ENCODE measurements at regions not wholly inside any gene's neighbourhood (a gene's known extent, or its start where the extent isn't known, plus 50 kb on each side); places are given as distances from the start of the nearest gene placed in this dataset.
"Not testable (repeated sequence)": the region's sequence is repeated elsewhere in the genome, so short reads cannot be mapped to it uniquely, and the experiment has no call there.

DNA sequence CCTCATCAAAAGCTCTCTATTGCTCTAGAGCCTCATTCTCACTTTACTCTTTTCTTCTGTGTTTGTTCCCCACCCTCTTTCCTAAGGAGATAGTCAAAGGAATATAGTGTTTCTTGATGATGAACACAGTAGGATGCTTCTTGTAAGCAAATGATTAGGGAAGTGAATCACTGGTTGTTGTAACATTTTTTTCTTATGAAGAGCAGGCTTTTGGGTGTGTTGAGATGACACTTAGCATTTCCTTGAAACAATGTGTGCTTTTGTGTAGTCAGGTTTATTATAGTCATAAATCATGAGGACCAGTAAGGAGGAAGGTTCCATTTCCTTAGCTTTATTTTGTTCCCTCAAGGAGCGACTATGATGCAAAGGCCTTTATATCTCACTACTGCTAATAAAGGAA, 1991.3 kb upstream of the C9orf72 start:
- Histone ChIP-seq H3K27me3 (ENCODE audit: low read depth) (no peaks in the 10 kb centered on the region), H3K4me1 (no peaks in the 10 kb centered on the region), H3K9me3 (no peaks in the 10 kb centered on the region), H3K4me3 (no peak overlapping the region), H3K36me3 (replicated peaks) (no peaks in the 10 kb centered on the region)
- in situ Hi-C loops (cut with MboI; ENCODE audit: low sequenced_read_pairs), result no loop called here
- no peak for DNase-seq (ENCODE audit: low spot score in 2 of 2)

GRCh38 chr9:29575219-29575618, 2001.9 kb upstream of the C9orf72 start:
- Histone ChIP-seq H3K27me3 (ENCODE audit: low read depth) (no peaks in the 10 kb centered on the region), H3K9me3 (no peaks in the 10 kb centered on the region), H3K4me3 (no peak overlapping the region), H3K36me3 (replicated peaks) (no peaks in the 10 kb centered on the region), H3K4me1 (no peaks in the 10 kb centered on the region)
- no peak for DNase-seq (ENCODE audit: low spot score in 2 of 2)
- in situ Hi-C loops (cut with MboI; ENCODE audit: low sequenced_read_pairs), result no loop called here

DNA sequence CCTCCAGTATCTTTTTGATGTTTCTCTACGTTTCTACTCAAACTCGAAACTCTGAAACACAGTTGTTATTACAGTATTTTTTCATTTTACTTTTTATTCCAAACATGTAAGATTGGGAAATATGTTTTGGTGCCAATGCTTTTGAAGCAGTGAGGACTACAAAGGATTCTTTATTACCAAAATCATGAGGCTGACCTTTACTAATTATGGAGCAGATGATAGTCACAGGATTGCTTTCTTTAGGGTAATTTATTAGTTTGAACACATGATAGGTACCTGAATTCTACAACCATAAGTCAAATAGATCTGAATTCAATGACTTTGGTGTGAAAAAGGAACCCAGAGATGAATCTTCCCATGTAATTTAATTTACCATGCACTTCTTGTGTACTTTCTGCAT, 2015.1 kb upstream of the C9orf72 start:
- DNase-seq (ENCODE audit: low spot score in 2 of 2), result no peak
- H3K27me3 ChIP-seq (ENCODE audit: low read depth), result no peaks in the 10 kb centered on the region

DNA sequence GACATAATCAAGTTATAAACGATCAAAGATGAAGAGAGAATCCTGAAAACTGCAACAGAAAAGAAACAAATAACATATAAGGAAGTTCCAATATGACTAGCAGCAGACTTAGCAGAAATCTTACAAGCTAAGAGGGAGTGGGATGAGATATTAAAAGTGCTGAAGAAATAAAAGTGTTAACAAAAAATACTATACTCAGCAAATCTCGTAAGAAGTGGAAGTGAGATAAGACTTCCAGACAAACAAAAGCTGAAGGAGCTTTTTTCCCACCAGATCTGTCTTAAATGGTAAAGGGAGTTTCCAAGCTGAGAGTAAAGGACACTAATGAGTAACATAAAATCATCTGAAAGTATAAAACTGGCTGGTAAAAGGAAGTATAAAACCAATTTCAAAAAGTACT, 2036.0 kb upstream of the C9orf72 start:
- DNase-seq (ENCODE audit: low spot score in 2 of 2), result no peak
- Histone ChIP-seq H3K27me3 (ENCODE audit: low read depth) (no peaks in the 10 kb centered on the region), H3K9me3 (no peaks in the 10 kb centered on the region), H3K4me1 (no peaks in the 10 kb centered on the region), H3K36me3 (replicated peaks) (no peaks in the 10 kb centered on the region), H3K4me3 (no peak overlapping the region)
- in situ Hi-C loops (cut with MboI; ENCODE audit: low sequenced_read_pairs), result no loop called here

More for the DNA sequence above, 2015.1 kb upstream of the C9orf72 start:
- H3K4me3 ChIP-seq, result no peak overlapping the region
- H3K9me3 ChIP-seq, result no peaks in the 10 kb centered on the region
- in situ Hi-C loops (cut with MboI; ENCODE audit: low sequenced_read_pairs), result no loop called here
- H3K4me1 ChIP-seq, result 0 out of 2 replicates have a peak, but pooled peaks cover 2% of the 10 kb centered on the region
- no peaks in the 10 kb centered on the region for H3K36me3 ChIP-seq (replicated peaks)

DNA sequence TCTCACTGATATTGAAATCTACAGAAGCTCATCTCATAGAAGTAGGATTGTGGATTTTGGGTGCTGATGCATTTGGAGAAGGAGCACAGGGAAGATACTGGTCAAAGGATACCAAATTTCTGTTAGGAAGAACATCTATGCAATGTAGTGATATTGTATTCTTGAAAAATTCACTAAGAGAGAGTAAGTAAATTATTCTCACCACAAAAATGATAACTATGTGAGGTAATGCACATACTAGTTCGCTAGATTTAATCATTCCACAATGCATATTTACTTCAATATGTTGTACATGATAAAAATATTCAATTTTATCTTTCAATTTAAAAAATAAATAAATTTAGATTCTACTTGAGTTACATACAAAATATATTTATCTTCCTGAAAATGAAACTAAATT, 2040.5 kb upstream of the C9orf72 start:
- in situ Hi-C loops (cut with MboI; ENCODE audit: low sequenced_read_pairs), result no loop called here
- Histone ChIP-seq H3K36me3 (replicated peaks) (no peaks in the 10 kb centered on the region), H3K9me3 (no peaks in the 10 kb centered on the region), H3K27me3 (ENCODE audit: low read depth) (no peaks in the 10 kb centered on the region), H3K4me3 (no peak overlapping the region), H3K4me1 (peaks cover 9% of the 10 kb centered on the region; the same call in 1 of the 2 replicates)
- DNase-seq (ENCODE audit: low spot score in 2 of 2), result no peak

- Histone ChIP-seq H3K4me3 (no peak overlapping the region), H3K4me1 (peaks cover 9% of the 10 kb centered on the region; the same call in 1 of the 2 replicates), H3K36me3 (replicated peaks) (no peaks in the 10 kb centered on the region), H3K27me3 (ENCODE audit: low read depth) (no peaks in the 10 kb centered on the region), H3K9me3 (no peaks in the 10 kb centered on the region)
- DNase-seq (ENCODE audit: low spot score in 2 of 2), result peak in 1 of 2 experiments; percentile 52
- in situ Hi-C loops (cut with MboI; ENCODE audit: low sequenced_read_pairs), result no loop called here
These were observed 2043.6 kb upstream of the C9orf72 start for GRCh38 chr9:29616844-29617243.

DNA sequence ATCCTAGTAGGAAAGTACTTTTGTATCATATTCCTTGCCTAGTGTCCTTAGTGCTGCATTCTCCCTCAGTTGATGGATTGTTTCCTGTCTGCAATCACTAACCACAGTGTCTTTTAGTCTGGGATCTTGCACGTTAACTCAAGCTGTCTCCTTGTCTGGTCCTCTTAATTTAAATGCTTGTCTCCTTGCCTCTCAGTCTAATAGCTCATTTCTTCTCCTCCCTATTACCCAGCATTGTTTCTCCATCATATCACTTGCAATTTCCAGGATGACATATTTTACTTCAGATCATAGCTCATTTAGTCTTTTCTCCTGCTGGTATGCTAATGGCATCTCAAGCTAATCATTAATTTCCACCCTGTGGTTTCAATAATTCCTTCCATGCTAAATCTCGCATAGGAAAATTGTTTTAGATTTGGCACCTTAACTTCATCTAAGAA, 2052.0 kb upstream of the C9orf72 start:
- in situ Hi-C loops (cut with MboI; ENCODE audit: low sequenced_read_pairs), result no loop called here
- no peaks in the 10 kb centered on the region for H3K27me3 ChIP-seq (ENCODE audit: low read depth)
- no peak overlapping the region for H3K4me3 ChIP-seq
- H3K9me3 ChIP-seq, result no peaks in the 10 kb centered on the region
- H3K4me1 ChIP-seq, result no peaks in the 10 kb centered on the region
- no peak for DNase-seq (ENCODE audit: low spot score in 2 of 2)
- no peaks in the 10 kb centered on the region for H3K36me3 ChIP-seq (replicated peaks)

DNA sequence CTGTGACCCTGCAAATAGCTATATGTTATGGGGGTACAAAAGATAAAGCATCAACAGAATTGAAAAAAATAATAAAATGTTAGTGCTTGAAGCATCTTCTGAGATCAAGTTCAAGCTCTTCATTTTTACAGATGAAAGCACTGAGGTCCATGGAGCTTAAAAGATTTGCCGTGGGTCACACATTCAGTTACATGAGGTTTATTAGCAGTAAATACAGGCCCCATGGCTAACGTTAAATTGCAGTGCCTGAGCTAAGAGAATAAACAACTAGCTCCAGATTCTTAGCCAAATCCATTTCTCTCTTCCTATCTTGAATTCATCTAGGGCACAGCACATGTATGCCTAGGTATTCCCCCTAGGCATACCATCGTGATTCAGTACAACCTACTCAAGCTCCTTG, 2052.7 kb upstream of the C9orf72 start:
- DNase-seq (ENCODE audit: low spot score in 2 of 2), result no peak
- Histone ChIP-seq H3K9me3 (no peaks in the 10 kb centered on the region), H3K36me3 (replicated peaks) (no peaks in the 10 kb centered on the region), H3K4me3 (no peak overlapping the region), H3K4me1 (no peaks in the 10 kb centered on the region), H3K27me3 (ENCODE audit: low read depth) (no peaks in the 10 kb centered on the region)
- in situ Hi-C loops (cut with MboI; ENCODE audit: low sequenced_read_pairs), result no loop called here

- in situ Hi-C loops (cut with MboI; ENCODE audit: low sequenced_read_pairs); H3K36me3 ChIP-seq (replicated peaks): not testable (repeated sequence)
These were observed 2055.6 kb upstream of the C9orf72 start for GRCh38 chr9:29628856-29629255.

DNA sequence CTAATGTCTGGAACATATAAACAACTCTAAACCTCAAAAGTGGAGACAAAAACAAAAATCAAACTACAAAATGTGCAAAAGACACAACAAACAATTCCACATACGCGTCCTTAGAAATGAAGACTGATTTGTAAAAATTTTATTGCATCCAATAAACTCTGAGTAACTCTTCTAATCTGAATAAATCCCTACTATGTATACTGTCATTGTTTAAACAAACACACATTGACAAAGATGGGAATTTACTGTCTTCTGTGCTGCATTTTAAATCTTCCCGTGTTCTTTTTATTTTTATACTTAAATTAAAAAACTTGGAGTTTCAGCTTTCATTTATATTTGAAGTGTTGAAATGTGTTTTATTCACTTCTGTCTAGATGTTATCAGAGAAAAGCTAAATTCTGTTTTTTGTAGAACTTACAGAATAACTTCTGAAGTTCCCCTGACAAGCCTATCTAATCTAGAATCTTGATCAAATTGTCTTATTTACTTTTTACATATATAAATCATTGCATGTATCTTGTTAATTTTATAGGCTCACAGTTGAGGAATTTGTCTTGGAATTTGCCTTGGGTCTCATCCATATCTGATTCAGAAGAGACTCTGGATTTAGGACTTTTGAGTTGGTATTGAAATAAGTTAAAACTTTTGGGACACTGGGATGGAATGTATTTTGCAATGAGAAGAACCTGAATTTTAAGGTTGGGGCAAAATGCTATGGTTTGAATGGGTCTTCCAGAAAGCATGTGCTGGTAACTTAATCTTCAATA, 2064.4 kb upstream of the C9orf72 start:
- in situ Hi-C loops (cut with MboI; ENCODE audit: low sequenced_read_pairs), result no loop called here

More at GRCh38 chr9:29628856-29629255, 2055.6 kb upstream of the C9orf72 start:
- not testable (repeated sequence) for DNase-seq (ENCODE audit: low spot score in 2 of 2); H3K27me3 ChIP-seq (ENCODE audit: low read depth); H3K9me3 ChIP-seq; H3K4me3 ChIP-seq; H3K4me1 ChIP-seq

DNA sequence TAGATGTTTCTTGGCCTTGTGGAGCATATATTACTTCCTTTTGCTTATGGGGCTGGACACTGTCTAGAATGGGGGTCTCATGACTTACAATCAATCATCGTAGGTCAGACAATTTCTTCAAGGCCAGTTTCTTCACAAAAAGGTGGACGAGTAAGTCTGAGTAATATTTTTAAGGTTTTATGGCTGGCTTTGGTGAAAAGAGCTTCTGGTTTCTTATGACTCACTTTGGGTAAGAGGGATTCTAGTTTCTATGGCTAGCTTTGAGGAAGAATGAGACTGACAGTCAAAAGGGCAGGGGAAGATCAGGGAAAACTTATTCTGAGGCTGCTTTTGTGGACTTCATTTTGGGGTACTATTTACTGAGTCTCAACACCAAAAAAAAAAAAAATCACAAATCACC, 2067.2 kb upstream of the C9orf72 start:
- DNase-seq (ENCODE audit: low spot score in 2 of 2), result no peak
- no peaks in the 10 kb centered on the region for H3K4me1 ChIP-seq
- in situ Hi-C loops (cut with MboI; ENCODE audit: low sequenced_read_pairs), result no loop called here

More for the DNA sequence above, 2064.4 kb upstream of the C9orf72 start:
- no peak for DNase-seq (ENCODE audit: low spot score in 2 of 2)
- Histone ChIP-seq H3K4me1 (no peaks in the 10 kb centered on the region), H3K36me3 (replicated peaks) (no peaks in the 10 kb centered on the region), H3K4me3 (no peak overlapping the region), H3K27me3 (ENCODE audit: low read depth) (no peaks in the 10 kb centered on the region), H3K9me3 (no peaks in the 10 kb centered on the region)

DNA sequence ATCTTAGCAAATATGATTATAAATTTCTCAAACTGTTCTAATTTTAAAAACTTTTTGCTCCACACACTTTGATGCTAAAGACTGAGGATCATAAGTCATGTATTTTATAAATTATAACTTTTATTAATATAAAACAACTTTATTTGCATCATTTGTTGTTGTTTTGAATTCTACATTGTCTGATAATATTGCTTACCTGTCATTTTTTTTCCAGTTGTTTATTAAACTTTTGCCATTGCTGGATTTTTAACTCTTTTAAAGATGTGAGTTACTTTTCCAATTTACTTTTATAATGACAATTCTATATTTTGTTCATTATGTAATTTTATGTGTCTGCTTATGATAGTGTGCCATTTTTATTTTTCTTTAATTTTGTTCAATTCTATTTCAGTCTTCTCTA, 2071.2 kb upstream of the C9orf72 start:
- in situ Hi-C loops (cut with MboI; ENCODE audit: low sequenced_read_pairs), result no loop called here
- no peaks in the 10 kb centered on the region for H3K9me3 ChIP-seq
- DNase-seq (ENCODE audit: low spot score in 2 of 2), result no peak
- no peaks in the 10 kb centered on the region for H3K4me1 ChIP-seq
- no peaks in the 10 kb centered on the region for H3K36me3 ChIP-seq (replicated peaks)
- H3K4me3 ChIP-seq, result no peak overlapping the region
- no peaks in the 10 kb centered on the region for H3K27me3 ChIP-seq (ENCODE audit: low read depth)

More for the DNA sequence above, 2067.2 kb upstream of the C9orf72 start:
- H3K36me3 ChIP-seq (replicated peaks), result no peaks in the 10 kb centered on the region
- H3K4me3 ChIP-seq, result no peak overlapping the region
- no peaks in the 10 kb centered on the region for H3K9me3 ChIP-seq
- H3K27me3 ChIP-seq (ENCODE audit: low read depth), result no peaks in the 10 kb centered on the region

- no peak for DNase-seq (ENCODE audit: low spot score in 2 of 2)
- no peaks in the 10 kb centered on the region for H3K4me1 ChIP-seq
- no peak overlapping the region for H3K4me3 ChIP-seq
- in situ Hi-C loops (cut with MboI; ENCODE audit: low sequenced_read_pairs), result no loop called here
- no peaks in the 10 kb centered on the region for H3K9me3 ChIP-seq
- no peaks in the 10 kb centered on the region for H3K27me3 ChIP-seq (ENCODE audit: low read depth)
- no peaks in the 10 kb centered on the region for H3K36me3 ChIP-seq (replicated peaks)
These were observed 2074.2 kb upstream of the C9orf72 start for GRCh38 chr9:29647451-29647850.

GRCh38 chr9:29648132-29648531, 2074.9 kb upstream of the C9orf72 start:
- H3K27me3 ChIP-seq (ENCODE audit: low read depth), result no peaks in the 10 kb centered on the region
- H3K36me3 ChIP-seq (replicated peaks), result no peaks in the 10 kb centered on the region
- H3K4me3 ChIP-seq, result no peak overlapping the region
- no peak for DNase-seq (ENCODE audit: low spot score in 2 of 2)
- no peaks in the 10 kb centered on the region for H3K4me1 ChIP-seq
- H3K9me3 ChIP-seq, result no peaks in the 10 kb centered on the region
- in situ Hi-C loops (cut with MboI; ENCODE audit: low sequenced_read_pairs), result no loop called here

DNA sequence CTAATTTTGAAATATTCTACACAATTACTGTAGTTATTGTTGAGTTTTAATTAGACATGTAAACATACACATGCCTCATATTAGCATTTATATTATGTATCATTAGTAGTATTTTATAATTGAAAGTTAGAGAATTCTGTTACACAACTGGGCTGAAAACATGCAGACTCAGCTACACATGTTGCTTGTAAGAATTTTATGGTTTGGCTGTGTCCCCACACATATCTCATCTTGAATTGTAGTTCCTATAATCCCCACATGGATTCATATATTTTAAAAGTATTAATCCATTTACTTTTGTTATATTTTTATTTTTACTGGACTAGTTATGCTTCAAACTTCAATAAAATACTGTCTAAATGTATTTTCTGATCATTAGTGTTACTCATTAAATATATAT, 2075.3 kb upstream of the C9orf72 start:
- H3K9me3 ChIP-seq, result no peaks in the 10 kb centered on the region
- in situ Hi-C loops (cut with MboI; ENCODE audit: low sequenced_read_pairs), result no loop called here
- H3K4me3 ChIP-seq, result no peak overlapping the region
- no peaks in the 10 kb centered on the region for H3K27me3 ChIP-seq (ENCODE audit: low read depth)
- no peaks in the 10 kb centered on the region for H3K36me3 ChIP-seq (replicated peaks)
- no peaks in the 10 kb centered on the region for H3K4me1 ChIP-seq
- DNase-seq (ENCODE audit: low spot score in 2 of 2), result no peak

Data from HAP-1 (cell line).